Neural cell (in vitro differentiated cells): ENCODE measurements at regions not wholly inside any gene's neighbourhood (a gene's known extent, or its start where the extent isn't known, plus 50 kb on each side); places are given as distances from the start of the nearest gene placed in this dataset.

ENCODE experiments used
- CTCF ChIP-seq: fragments of 450-650 bp; IDR thresholded peaks from 2 replicates; pipeline ENCODE4 v1.5.1; 2014; ENCODE audit warnings: antibody characterized with exemption, mild to moderate bottlenecking, moderate library complexity; ENCODE audit not compliant: poor library complexity, severe bottlenecking
- EP300 ChIP-seq: fragments of 450-650 bp; conservative IDR thresholded peaks from 2 replicates; pipeline ENCODE4 v1.6.1; 2014; ENCODE audit warnings: antibody characterized with exemption, mild to moderate bottlenecking, moderate library complexity; ENCODE audit not compliant: poor library complexity, severe bottlenecking
- EZH2 ChIP-seq: fragments of 200-600, 300-800 bp; shearing (Covaris generic), sonication (generic); IDR thresholded peaks from 2 replicates; pipeline ENCODE4 v1.6.1; 2014; ENCODE audit warnings: antibody characterized with exemption, low read length, borderline replicate concordance, mild to moderate bottlenecking; ENCODE audit not compliant: insufficient read depth, poor library complexity, severe bottlenecking
- MXI1 ChIP-seq: fragments of 450-650 bp; conservative IDR thresholded peaks from 2 replicates; pipeline ENCODE4 v1.6.1; 2014; ENCODE audit warnings: antibody characterized with exemption, mild to moderate bottlenecking; ENCODE audit not compliant: poor library complexity, severe bottlenecking
- POLR2AphosphoS5 ChIP-seq: IDR thresholded peaks from 2 replicates; pipeline ENCODE4 v1.6.1; 2012
- REST ChIP-seq: IDR thresholded peaks from 2 replicates; pipeline ENCODE4 v1.6.1; 2012; ENCODE audit warnings: borderline replicate concordance

GRCh38 chr7:84492098-84493034 lies 297.8 kb upstream of the SEMA3A start:
- TF ChIP-seq CTCF = no peak
- peak; percentile 15 for TF ChIP-seq POLR2AphosphoS5
- TF ChIP-seq MXI1 = no peak
- peak; percentile 9 for TF ChIP-seq EP300
- no peak for TF ChIP-seq REST
- TF ChIP-seq EZH2 = no peak
